GM23338 (cell line): ENCODE measurements at regions not wholly inside any gene's neighbourhood (a gene's known extent, or its start where the extent isn't known, plus 50 kb on each side); places are given as distances from the start of the nearest gene placed in this dataset.

Source experiments
- CTCF ChIP-seq, 2 experiments: fragments of 200-600 bp in 1 of 2; sonication (generic) in 1 of 2; conservative IDR thresholded peaks; 2 replicates each; pipeline versions ENCODE4 v1.5.1 to v1.6.1; 2016 to 2017; ENCODE audit warnings: antibody characterized with exemption in 2 of 2, low read depth in 2 of 2, mild to moderate bottlenecking in 2 of 2, moderate library complexity in 1 of 2
- EZH2 ChIP-seq: fragments of 200-600 bp; sonication (generic); IDR thresholded peaks from one replicate; pipeline ENCODE4 v1.8.0; 2017; ENCODE audit warnings: antibody characterized with exemption, mild to moderate bottlenecking, low read depth; ENCODE audit not compliant: unreplicated experiment

GRCh38 chr3:86634361-86634760 lies 356.6 kb downstream of the VGLL3 start:
- TF ChIP-seq CTCF (conservative IDR thresholded peaks at IDR 0.05; ENCODE audit: low read depth in 2 of 2), result no peak
- no peak for TF ChIP-seq EZH2
